Fibroblast of lung (primary cell): ENCODE measurements at regions not wholly inside any gene's neighbourhood (a gene's known extent, or its start where the extent isn't known, plus 50 kb on each side); places are given as distances from the start of the nearest gene placed in this dataset.

Experiments
- DNase-seq, 2 donors: peaks; one replicate each; pipeline versions ENCODE4 v3.0.0 to v3.0.0-alpha.2; 2010; ENCODE audit warnings: low read depth in 2 of 2
- H2AFZ ChIP-seq: 2 replicates; pipeline ENCODE4 v1.5.1; 2012; ENCODE audit warnings: low read length, control low read depth, inconsistent platforms
- H3K27ac ChIP-seq: 2 replicates; pipeline ENCODE4 v1.5.1; 2011; ENCODE audit warnings: low read length, control low read depth; ENCODE audit not compliant: insufficient read depth
- H3K27me3 ChIP-seq: 2 replicates; pipeline ENCODE4 v1.5.1; 2011; ENCODE audit warnings: mild to moderate bottlenecking, low read length; ENCODE audit not compliant: control insufficient read depth, insufficient read depth
- H3K36me3 ChIP-seq: 2 replicates; pipeline ENCODE4 v1.5.1; 2011; ENCODE audit warnings: low read length; ENCODE audit not compliant: control insufficient read depth, insufficient read depth
- H3K4me1 ChIP-seq: 2 replicates; pipeline ENCODE4 v1.5.1; 2011; ENCODE audit warnings: low read length; ENCODE audit not compliant: control insufficient read depth, insufficient read depth; ENCODE audit errors: extremely low read depth
- H3K4me2 ChIP-seq: 2 replicates; pipeline ENCODE4 v1.5.1; 2011; ENCODE audit warnings: low read length, control low read depth; ENCODE audit not compliant: insufficient read depth; ENCODE audit errors: extremely low read depth
- H3K4me3 ChIP-seq, 4 experiments: fragments of 200-600 bp in 1 of 4; sonication (generic) in 1 of 4; replicated peaks in 1 of 4; 2 replicates each; pipeline ENCODE4 v1.5.1; 2011 to 2016; ENCODE audit warnings: low read length in 4 of 4, low read depth in 3 of 4, mild to moderate bottlenecking in 3 of 4, control low read depth in 2 of 4, inconsistent platforms in 1 of 4, mixed read lengths in 1 of 4; ENCODE audit not compliant: insufficient read depth in 1 of 4; ENCODE audit errors: control extremely low read depth in 1 of 4
- H3K79me2 ChIP-seq: 2 replicates; pipeline ENCODE4 v1.5.1; 2012; ENCODE audit warnings: mild to moderate bottlenecking, low read length, inconsistent platforms; ENCODE audit not compliant: control insufficient read depth, insufficient read depth
- H3K9ac ChIP-seq: 2 replicates; pipeline ENCODE4 v1.5.1; 2011; ENCODE audit warnings: mild to moderate bottlenecking, low read length, control low read depth; ENCODE audit not compliant: insufficient read depth
- H3K9me3 ChIP-seq: 2 replicates; pipeline ENCODE4 v1.5.1; 2012; ENCODE audit warnings: low read depth, low read length; ENCODE audit not compliant: control insufficient read depth, insufficient read depth
- H4K20me1 ChIP-seq: 2 replicates; pipeline ENCODE4 v1.5.1; 2011; ENCODE audit warnings: low read length; ENCODE audit not compliant: control insufficient read depth, insufficient read depth; ENCODE audit errors: extremely low read depth
- EZH2 ChIP-seq: IDR thresholded peaks from 2 replicates; pipeline ENCODE4 v1.5.1; 2012; ENCODE audit warnings: low read length, control low read depth, mild to moderate bottlenecking; ENCODE audit errors: missing control alignments
- TF ChIP-seq, protein P1 (sequence below), 2 donors: IDR thresholded peaks in 1 of 2; conservative IDR thresholded peaks in 1 of 2; 1 replicate in 1 of 2; 2 replicates in 1 of 2; pipeline ENCODE4 v1.5.1; 2011 to 2012; ENCODE audit warnings: low read length in 2 of 2, control low read depth in 1 of 2, inconsistent platforms in 1 of 2, low read depth in 1 of 2, mild to moderate bottlenecking in 1 of 2

DNA sequence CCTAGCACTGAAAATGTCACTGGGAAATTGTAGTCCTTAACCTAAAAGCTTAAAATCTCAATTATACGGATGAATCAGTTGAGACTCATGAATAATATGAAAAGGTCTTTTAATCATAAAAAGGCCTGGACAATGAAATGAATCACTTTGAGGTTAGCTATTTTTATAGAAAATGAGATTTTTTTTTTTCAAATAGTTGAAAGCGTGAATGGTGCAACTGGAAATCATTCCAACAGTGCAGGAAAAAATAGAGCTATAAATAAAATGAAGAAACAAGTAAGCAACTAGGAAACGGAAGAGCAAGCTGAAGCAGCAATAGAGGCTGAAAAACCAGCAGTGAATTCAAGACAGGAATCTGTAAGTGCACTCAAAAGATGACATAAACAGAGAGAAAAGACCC, 142.9 kb downstream of the BACH1 start:
- no peak for TF ChIP-seq EZH2
- TF ChIP-seq, protein P1, sequence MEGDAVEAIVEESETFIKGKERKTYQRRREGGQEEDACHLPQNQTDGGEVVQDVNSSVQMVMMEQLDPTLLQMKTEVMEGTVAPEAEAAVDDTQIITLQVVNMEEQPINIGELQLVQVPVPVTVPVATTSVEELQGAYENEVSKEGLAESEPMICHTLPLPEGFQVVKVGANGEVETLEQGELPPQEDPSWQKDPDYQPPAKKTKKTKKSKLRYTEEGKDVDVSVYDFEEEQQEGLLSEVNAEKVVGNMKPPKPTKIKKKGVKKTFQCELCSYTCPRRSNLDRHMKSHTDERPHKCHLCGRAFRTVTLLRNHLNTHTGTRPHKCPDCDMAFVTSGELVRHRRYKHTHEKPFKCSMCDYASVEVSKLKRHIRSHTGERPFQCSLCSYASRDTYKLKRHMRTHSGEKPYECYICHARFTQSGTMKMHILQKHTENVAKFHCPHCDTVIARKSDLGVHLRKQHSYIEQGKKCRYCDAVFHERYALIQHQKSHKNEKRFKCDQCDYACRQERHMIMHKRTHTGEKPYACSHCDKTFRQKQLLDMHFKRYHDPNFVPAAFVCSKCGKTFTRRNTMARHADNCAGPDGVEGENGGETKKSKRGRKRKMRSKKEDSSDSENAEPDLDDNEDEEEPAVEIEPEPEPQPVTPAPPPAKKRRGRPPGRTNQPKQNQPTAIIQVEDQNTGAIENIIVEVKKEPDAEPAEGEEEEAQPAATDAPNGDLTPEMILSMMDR (conservative IDR thresholded peaks at IDR 0.05 in 1 of 2, IDR thresholded peaks at IDR 0.05 in 1 of 2; ENCODE audit: low read depth in 1 of 2, low read length in 2 of 2), result no peak
- no peaks in the 10 kb centered on the region for H4K20me1 ChIP-seq
- H3K36me3 ChIP-seq, result no peaks in the 10 kb centered on the region
- no peak overlapping the region for H3K4me3 ChIP-seq
- peak in 1 of 2 donors; percentile 22 for DNase-seq
- H2AFZ ChIP-seq, result no peak overlapping the region
- no peaks in the 10 kb centered on the region for H3K9me3 ChIP-seq
- H3K4me2 ChIP-seq, result no peak overlapping the region
- no peak overlapping the region for H3K27ac ChIP-seq
- no peak overlapping the region for H3K9ac ChIP-seq
- H3K4me1 ChIP-seq, result no peaks in the 10 kb centered on the region
- no peaks in the 10 kb centered on the region for H3K27me3 ChIP-seq
- no peaks in the 10 kb centered on the region for H3K79me2 ChIP-seq

DNA sequence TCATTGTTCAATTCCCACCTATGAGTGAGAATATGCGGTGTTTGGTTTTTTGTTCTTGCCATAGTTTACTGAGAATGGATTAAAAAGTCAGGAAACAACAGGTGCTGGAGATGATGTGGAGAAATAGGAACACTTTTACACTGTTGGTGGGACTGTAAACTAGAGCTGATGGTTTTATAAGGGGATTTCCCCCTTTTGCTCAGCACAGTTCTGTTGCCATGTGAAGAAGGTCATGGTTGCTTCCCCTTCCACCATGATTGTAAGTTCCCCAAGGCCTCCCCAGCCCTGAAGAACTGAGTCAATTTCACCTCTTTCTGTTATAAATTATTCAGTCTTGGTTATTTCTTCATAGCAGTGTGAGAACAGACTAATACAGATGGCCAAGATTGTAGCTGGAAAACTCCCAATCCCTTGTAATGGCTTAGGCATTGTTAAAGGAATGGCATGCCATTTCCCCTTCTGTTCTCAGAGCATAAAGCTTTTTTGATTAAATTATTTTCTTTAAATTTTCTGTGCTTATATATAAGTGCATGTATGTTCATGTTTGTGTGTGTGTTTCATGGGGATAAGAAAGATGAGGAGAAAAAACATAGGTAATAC, 144.8 kb downstream of the BACH1 start:
- Histone ChIP-seq H3K4me1 (no peaks in the 10 kb centered on the region), H3K27ac (no peak overlapping the region), H3K9ac (no peak overlapping the region), H3K27me3 (no peaks in the 10 kb centered on the region), H4K20me1 (no peaks in the 10 kb centered on the region), H2AFZ (no peak overlapping the region), H3K4me3 (no peak overlapping the region), H3K4me2 (no peak overlapping the region), H3K79me2 (no peaks in the 10 kb centered on the region), H3K36me3 (no peaks in the 10 kb centered on the region), H3K9me3 (no peaks in the 10 kb centered on the region)
- DNase-seq, result peak in 1 of 2 donors; percentile 26
- TF ChIP-seq EZH2, result no peak
- TF ChIP-seq, protein P1 (conservative IDR thresholded peaks at IDR 0.05 in 1 of 2, IDR thresholded peaks at IDR 0.05 in 1 of 2; ENCODE audit: low read depth in 1 of 2, low read length in 2 of 2), result no peak

DNA sequence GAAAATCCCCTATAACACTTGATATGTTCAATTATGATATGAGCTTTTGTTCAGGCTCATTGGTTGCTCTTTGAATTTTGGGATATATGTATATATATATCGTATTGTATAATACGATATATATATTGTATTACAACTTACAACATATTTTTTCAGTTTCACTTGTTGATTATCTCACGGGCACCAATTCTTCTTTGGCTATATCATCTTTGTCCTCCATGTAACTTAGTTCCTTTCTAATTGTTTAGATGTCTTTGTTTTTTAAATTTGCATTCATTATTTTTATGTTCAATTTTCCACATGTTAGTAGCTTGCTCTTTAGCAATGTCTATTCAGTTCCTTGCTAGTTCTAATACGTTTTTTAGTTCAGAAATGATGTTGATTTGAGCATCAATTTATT, 150.0 kb downstream of the BACH1 start:
- Histone ChIP-seq H3K4me3 (no peak overlapping the region), H3K9ac (no peak overlapping the region)

More for the DNA sequence above, 150.0 kb downstream of the BACH1 start:
- no peaks in the 10 kb centered on the region for H4K20me1 ChIP-seq
- no peaks in the 10 kb centered on the region for H3K79me2 ChIP-seq
- H3K9me3 ChIP-seq, result no peaks in the 10 kb centered on the region
- no peak overlapping the region for H2AFZ ChIP-seq
- no peak overlapping the region for H3K4me2 ChIP-seq
- H3K27ac ChIP-seq, result no peak overlapping the region
- TF ChIP-seq, protein P1 (conservative IDR thresholded peaks at IDR 0.05 in 1 of 2, IDR thresholded peaks at IDR 0.05 in 1 of 2; ENCODE audit: low read depth in 1 of 2, low read length in 2 of 2), result no peak
- no peaks in the 10 kb centered on the region for H3K27me3 ChIP-seq
- DNase-seq, result no peak
- H3K36me3 ChIP-seq, result no peaks in the 10 kb centered on the region
- no peaks in the 10 kb centered on the region for H3K4me1 ChIP-seq
